Neural cell (in vitro differentiated cells): ENCODE measurements at regions not wholly inside any gene's neighbourhood (a gene's known extent, or its start where the extent isn't known, plus 50 kb on each side); places are given as distances from the start of the nearest gene placed in this dataset.

Experiments used
- H2AFZ ChIP-seq: fragments of 200-600, 300-800 bp; sonication (generic), shearing (Covaris generic); 2 replicates; pipeline ENCODE4 v1.6.0; 2014; ENCODE audit warnings: low read depth, mild to moderate bottlenecking, antibody characterized with exemption, low read length, moderate library complexity
- H3F3A ChIP-seq: fragments of 200-600 bp; shearing (Covaris generic); 2 replicates; pipeline ENCODE4 v1.6.1; 2016; ENCODE audit warnings: mild to moderate bottlenecking, moderate library complexity, mixed read lengths, antibody characterized with exemption, low read length; ENCODE audit not compliant: insufficient read depth, poor library complexity, severe bottlenecking
- H3K27ac ChIP-seq: fragments of 200-600, 300-800 bp; sonication (generic), shearing (Covaris generic); 2 replicates; pipeline ENCODE4 v1.5.1; 2014; ENCODE audit warnings: mild to moderate bottlenecking, low read length, moderate library complexity
- H3K27me3 ChIP-seq: fragments of 300-800, 200-600 bp; sonication (generic), shearing (Covaris generic); 2 replicates; pipeline ENCODE4 v1.6.0; 2014; ENCODE audit warnings: mild to moderate bottlenecking, low read depth, low read length, moderate library complexity; ENCODE audit not compliant: insufficient read depth
- H3K36me3 ChIP-seq: fragments of 300-800, 200-600 bp; sonication (generic), shearing (Covaris generic); 2 replicates; pipeline ENCODE4 v1.5.1; 2014; ENCODE audit warnings: mild to moderate bottlenecking, antibody characterized with exemption, low read length, moderate library complexity; ENCODE audit not compliant: insufficient read depth
- H3K4me2 ChIP-seq: fragments of 300-800, 200-600 bp; sonication (generic), shearing (Covaris generic); 2 replicates; pipeline ENCODE4 v1.6.0; 2014; ENCODE audit warnings: mild to moderate bottlenecking, low read length
- H3K4me3 ChIP-seq: fragments of 300-800, 200-600 bp; sonication (generic), shearing (Covaris generic); 2 replicates; pipeline ENCODE4 v1.5.1; 2014; ENCODE audit warnings: mild to moderate bottlenecking, low read length, moderate library complexity
- H3K79me2 ChIP-seq: fragments of 200-600 bp; shearing (Covaris generic); replicated peaks from 2 replicates; pipeline ENCODE4 v1.6.0; 2014; ENCODE audit warnings: mild to moderate bottlenecking, low read length, moderate library complexity; ENCODE audit not compliant: insufficient read depth
- H3K9ac ChIP-seq: fragments of 300-800, 200-600 bp; sonication (generic), shearing (Covaris generic); 2 replicates; pipeline ENCODE4 v1.6.1; 2016; ENCODE audit warnings: mild to moderate bottlenecking, low read length, mixed read lengths
- H3K9me2 ChIP-seq: fragments of 200-600 bp; shearing (Covaris generic); 2 replicates; pipeline ENCODE4 v1.6.1; 2016; ENCODE audit warnings: mild to moderate bottlenecking, low read length, mixed read lengths; ENCODE audit not compliant: insufficient read depth
- H3K9me3 ChIP-seq: fragments of 200-600, 300-800 bp; sonication (generic), shearing (Covaris generic); 2 replicates; pipeline ENCODE4 v1.6.1; 2016; ENCODE audit warnings: mild to moderate bottlenecking, mixed run types, low read length, moderate library complexity, mixed read lengths
- H4K20me1 ChIP-seq: fragments of 200-600 bp; shearing (Covaris generic); 2 replicates; pipeline ENCODE4 v1.6.1; 2016; ENCODE audit warnings: mild to moderate bottlenecking, mixed run types; ENCODE audit not compliant: insufficient read depth
- EP300 ChIP-seq: fragments of 450-650 bp; conservative IDR thresholded peaks from 2 replicates; pipeline ENCODE4 v1.6.1; 2014; ENCODE audit warnings: antibody characterized with exemption, mild to moderate bottlenecking, moderate library complexity; ENCODE audit not compliant: poor library complexity, severe bottlenecking
- EZH2 ChIP-seq: fragments of 200-600, 300-800 bp; shearing (Covaris generic), sonication (generic); IDR thresholded peaks from 2 replicates; pipeline ENCODE4 v1.6.1; 2014; ENCODE audit warnings: antibody characterized with exemption, low read length, borderline replicate concordance, mild to moderate bottlenecking; ENCODE audit not compliant: insufficient read depth, poor library complexity, severe bottlenecking
- MXI1 ChIP-seq: fragments of 450-650 bp; conservative IDR thresholded peaks from 2 replicates; pipeline ENCODE4 v1.6.1; 2014; ENCODE audit warnings: antibody characterized with exemption, mild to moderate bottlenecking; ENCODE audit not compliant: poor library complexity, severe bottlenecking
- POLR2AphosphoS5 ChIP-seq: IDR thresholded peaks from 2 replicates; pipeline ENCODE4 v1.6.1; 2012
- RAD21 ChIP-seq: fragments of 450-650 bp; conservative IDR thresholded peaks from 2 replicates; pipeline ENCODE4 v1.6.1; 2014; ENCODE audit warnings: antibody characterized with exemption, mild to moderate bottlenecking, moderate library complexity
- SMC3 ChIP-seq: fragments of 450-650 bp; conservative IDR thresholded peaks from 2 replicates; pipeline ENCODE4 v1.6.1; 2014; ENCODE audit warnings: antibody characterized with exemption, mild to moderate bottlenecking, moderate library complexity; ENCODE audit not compliant: poor library complexity
- TAF1 ChIP-seq: IDR thresholded peaks from 2 replicates; pipeline ENCODE4 v1.6.1; 2012; ENCODE audit warnings: low read depth
- TF ChIP-seq, protein P1 (sequence below): IDR thresholded peaks from 2 replicates; pipeline ENCODE4 v1.6.1; 2012; ENCODE audit warnings: borderline replicate concordance
- TF ChIP-seq, protein P2 (sequence below): fragments of 450-650 bp; IDR thresholded peaks from 2 replicates; pipeline ENCODE4 v1.5.1; 2014; ENCODE audit warnings: antibody characterized with exemption, mild to moderate bottlenecking, moderate library complexity; ENCODE audit not compliant: poor library complexity, severe bottlenecking

DNA sequence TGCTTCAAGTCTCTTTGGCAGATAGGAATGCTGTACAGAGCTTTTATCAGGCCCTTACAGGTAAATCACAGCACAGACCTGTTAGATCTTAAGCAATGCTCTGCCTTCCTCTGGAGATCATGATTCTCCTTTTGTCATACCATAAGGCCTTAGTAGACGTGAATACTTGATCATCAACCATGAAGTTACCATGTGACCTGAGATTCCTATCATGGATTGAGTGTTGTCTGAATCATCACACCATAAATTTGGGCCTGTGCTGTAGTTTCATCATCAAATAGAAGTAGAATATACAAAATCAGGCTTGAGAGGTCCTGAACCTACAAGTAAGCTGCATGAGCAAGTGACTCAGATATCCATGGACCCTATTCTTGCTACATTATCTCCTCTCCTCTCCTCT lies 466.8 kb upstream of the INTU start:
- Histone ChIP-seq H3K9ac (no peak overlapping the region), H3K79me2 (no peaks in the 10 kb centered on the region), H3F3A (no peaks in the 10 kb centered on the region), H3K4me2 (no peak overlapping the region), H3K9me2 (no peaks in the 10 kb centered on the region), H4K20me1 (no peaks in the 10 kb centered on the region), H2AFZ (no peak overlapping the region), H3K27me3 (no peaks in the 10 kb centered on the region), H3K4me3 (no peak overlapping the region), H3K9me3 (no peaks in the 10 kb centered on the region), H3K36me3 (no peaks in the 10 kb centered on the region), H3K27ac (no peak overlapping the region)
- TF ChIP-seq EP300 (no peak), EZH2 (no peak), TAF1 (no peak), RAD21 (no peak), SMC3 (no peak), POLR2AphosphoS5 (no peak), MXI1 (no peak)
- TF ChIP-seq, protein P1, sequence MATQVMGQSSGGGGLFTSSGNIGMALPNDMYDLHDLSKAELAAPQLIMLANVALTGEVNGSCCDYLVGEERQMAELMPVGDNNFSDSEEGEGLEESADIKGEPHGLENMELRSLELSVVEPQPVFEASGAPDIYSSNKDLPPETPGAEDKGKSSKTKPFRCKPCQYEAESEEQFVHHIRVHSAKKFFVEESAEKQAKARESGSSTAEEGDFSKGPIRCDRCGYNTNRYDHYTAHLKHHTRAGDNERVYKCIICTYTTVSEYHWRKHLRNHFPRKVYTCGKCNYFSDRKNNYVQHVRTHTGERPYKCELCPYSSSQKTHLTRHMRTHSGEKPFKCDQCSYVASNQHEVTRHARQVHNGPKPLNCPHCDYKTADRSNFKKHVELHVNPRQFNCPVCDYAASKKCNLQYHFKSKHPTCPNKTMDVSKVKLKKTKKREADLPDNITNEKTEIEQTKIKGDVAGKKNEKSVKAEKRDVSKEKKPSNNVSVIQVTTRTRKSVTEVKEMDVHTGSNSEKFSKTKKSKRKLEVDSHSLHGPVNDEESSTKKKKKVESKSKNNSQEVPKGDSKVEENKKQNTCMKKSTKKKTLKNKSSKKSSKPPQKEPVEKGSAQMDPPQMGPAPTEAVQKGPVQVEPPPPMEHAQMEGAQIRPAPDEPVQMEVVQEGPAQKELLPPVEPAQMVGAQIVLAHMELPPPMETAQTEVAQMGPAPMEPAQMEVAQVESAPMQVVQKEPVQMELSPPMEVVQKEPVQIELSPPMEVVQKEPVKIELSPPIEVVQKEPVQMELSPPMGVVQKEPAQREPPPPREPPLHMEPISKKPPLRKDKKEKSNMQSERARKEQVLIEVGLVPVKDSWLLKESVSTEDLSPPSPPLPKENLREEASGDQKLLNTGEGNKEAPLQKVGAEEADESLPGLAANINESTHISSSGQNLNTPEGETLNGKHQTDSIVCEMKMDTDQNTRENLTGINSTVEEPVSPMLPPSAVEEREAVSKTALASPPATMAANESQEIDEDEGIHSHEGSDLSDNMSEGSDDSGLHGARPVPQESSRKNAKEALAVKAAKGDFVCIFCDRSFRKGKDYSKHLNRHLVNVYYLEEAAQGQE, result no peak
- TF ChIP-seq, protein P2, sequence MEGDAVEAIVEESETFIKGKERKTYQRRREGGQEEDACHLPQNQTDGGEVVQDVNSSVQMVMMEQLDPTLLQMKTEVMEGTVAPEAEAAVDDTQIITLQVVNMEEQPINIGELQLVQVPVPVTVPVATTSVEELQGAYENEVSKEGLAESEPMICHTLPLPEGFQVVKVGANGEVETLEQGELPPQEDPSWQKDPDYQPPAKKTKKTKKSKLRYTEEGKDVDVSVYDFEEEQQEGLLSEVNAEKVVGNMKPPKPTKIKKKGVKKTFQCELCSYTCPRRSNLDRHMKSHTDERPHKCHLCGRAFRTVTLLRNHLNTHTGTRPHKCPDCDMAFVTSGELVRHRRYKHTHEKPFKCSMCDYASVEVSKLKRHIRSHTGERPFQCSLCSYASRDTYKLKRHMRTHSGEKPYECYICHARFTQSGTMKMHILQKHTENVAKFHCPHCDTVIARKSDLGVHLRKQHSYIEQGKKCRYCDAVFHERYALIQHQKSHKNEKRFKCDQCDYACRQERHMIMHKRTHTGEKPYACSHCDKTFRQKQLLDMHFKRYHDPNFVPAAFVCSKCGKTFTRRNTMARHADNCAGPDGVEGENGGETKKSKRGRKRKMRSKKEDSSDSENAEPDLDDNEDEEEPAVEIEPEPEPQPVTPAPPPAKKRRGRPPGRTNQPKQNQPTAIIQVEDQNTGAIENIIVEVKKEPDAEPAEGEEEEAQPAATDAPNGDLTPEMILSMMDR, result no peak

DNA sequence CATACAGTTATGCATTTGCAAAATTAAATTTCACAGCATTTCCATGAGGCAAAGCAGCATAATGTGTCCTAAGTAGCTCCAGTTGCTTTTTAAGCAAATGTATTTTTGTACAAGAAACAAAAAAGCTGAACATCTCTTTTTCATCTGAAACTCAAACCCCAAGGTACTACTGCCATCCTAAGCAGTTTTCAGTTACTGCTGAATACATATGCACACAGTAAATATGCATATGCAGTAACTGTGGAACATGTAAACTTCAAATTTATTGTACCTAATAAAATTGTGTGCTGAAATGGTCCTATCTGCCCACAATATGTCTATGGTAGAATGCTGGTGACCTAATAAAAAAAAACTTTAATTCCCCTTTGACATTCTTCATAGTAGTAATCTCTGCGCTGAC lies 458.6 kb upstream of the INTU start:
- Histone ChIP-seq H3K9me3 (no peaks in the 10 kb centered on the region), H3K9me2 (no peaks in the 10 kb centered on the region), H3K4me3 (no peak overlapping the region), H3F3A (no peaks in the 10 kb centered on the region), H2AFZ (no peak overlapping the region), H3K27ac (no peak overlapping the region), H3K9ac (no peak overlapping the region), H4K20me1 (no peaks in the 10 kb centered on the region), H3K4me2 (no peak overlapping the region), H3K79me2 (no peaks in the 10 kb centered on the region), H3K36me3 (no peaks in the 10 kb centered on the region), H3K27me3 (no peaks in the 10 kb centered on the region)
- TF ChIP-seq SMC3 (no peak), MXI1 (no peak), EZH2 (no peak), POLR2AphosphoS5 (no peak), TAF1 (no peak), EP300 (no peak), RAD21 (no peak)
- TF ChIP-seq, protein P1, result no peak
- TF ChIP-seq, protein P2, result no peak
